Spinal cord (tissue), 9 donors: ENCODE measurements at regions not wholly inside any gene's neighbourhood (a gene's known extent, or its start where the extent isn't known, plus 50 kb on each side); places are given as distances from the start of the nearest gene placed in this dataset.
"Not testable (repeated sequence)": the region's sequence is repeated elsewhere in the genome, so short reads cannot be mapped to it uniquely, and the experiment has no call there.

Experiments used
- DNase-seq, 6 donors: peaks; one replicate each; pipeline versions ENCODE4 v3.0.0 to v3.0.0-alpha.2; 2013 to 2015; ENCODE audit warnings: low spot score in 6 of 6, low read depth in 4 of 6
- H3K27ac ChIP-seq: one replicate; pipeline ENCODE4 v1.5.1; 2013; ENCODE audit warnings: low read depth, low read length, control low read depth
- H3K27me3 ChIP-seq: one replicate; pipeline ENCODE4 v1.6.1; 2013; ENCODE audit warnings: low read length; ENCODE audit not compliant: control insufficient read depth, insufficient read depth
- H3K36me3 ChIP-seq: one replicate; pipeline ENCODE4 v1.6.1; 2013; ENCODE audit warnings: low read length; ENCODE audit not compliant: control insufficient read depth, insufficient read depth
- H3K4me1 ChIP-seq: one replicate; pipeline ENCODE4 v1.6.1; 2013; ENCODE audit warnings: low read length; ENCODE audit not compliant: control insufficient read depth, insufficient read depth
- H3K4me3 ChIP-seq: one replicate; pipeline ENCODE4 v1.5.1; 2013; ENCODE audit warnings: low read depth, low read length, control low read depth
- H3K9me3 ChIP-seq: one replicate; pipeline ENCODE4 v1.6.1; 2013; ENCODE audit warnings: low read length; ENCODE audit not compliant: control insufficient read depth, insufficient read depth
- WGBS: methylation state at CpG from one replicate; pipeline ENCODE4 v1.1.5; 2013; ENCODE audit warnings: missing lambda C conversion rate; ENCODE audit not compliant: insufficient coverage; 5-methylcytosine and 5-hydroxymethylcytosine counted together
- donor health status: healthy.

DNA sequence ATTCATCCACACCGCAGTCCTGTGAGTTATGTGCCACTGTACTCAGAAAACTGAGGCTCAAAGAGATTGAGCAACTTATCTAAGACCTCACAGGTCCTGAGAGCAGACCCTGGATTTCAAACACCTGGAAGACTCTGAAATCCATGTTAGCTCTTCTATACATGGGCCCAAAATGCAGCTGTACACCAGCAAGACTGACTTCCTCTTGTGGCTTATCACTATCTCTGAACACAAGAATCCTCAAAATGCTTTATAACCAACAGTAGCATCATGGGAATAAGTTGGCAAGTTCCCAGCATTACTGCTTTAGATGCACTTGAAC is 188.6 kb downstream of the FOXD4L6 start:
- H3K27ac ChIP-seq, H3K27me3 ChIP-seq, DNase-seq, H3K4me1 ChIP-seq, H3K4me3 ChIP-seq, H3K36me3 ChIP-seq, H3K9me3 ChIP-seq: not testable (repeated sequence)
- 91% methylated on average over 1 of the region's 1 CpG for WGBS

DNA sequence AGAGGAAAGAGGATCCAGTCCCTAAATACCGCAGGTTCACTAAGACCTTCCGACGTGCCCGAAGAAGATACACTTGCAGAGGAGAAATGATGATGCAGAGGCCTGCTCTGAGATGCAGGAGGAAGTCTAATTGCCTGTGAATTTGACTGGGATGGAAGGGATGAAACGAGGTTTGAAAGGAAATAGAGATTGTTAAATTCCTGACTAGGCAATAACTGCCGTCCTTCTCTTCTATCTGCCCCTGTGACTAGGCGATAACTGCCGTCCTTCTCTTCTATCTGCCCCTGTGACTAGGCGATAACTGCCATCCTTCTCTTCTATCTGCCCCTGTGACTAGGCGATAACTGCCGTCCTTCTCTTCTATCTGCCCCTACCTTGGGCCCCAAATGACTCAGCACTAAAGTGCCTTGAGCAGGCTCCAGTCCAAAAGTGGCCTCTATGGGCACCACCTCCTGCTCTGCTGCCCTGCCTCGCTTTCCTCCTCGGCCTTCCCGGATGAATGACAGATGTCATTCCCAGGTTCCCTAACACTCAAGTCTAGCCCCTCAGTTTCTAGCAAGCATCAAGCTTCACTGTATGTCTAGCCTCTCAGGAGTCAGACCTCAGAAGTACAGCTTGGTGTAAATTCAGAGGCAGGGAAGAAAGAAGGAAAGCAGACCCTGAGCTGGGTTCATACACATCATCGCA is 189.1 kb downstream of the FOXD4L6 start:
- not testable (repeated sequence) for H3K4me1 ChIP-seq, H3K4me3 ChIP-seq, H3K36me3 ChIP-seq, H3K9me3 ChIP-seq, H3K27me3 ChIP-seq, DNase-seq, H3K27ac ChIP-seq
- 87% methylated on average over 11 of the region's 15 CpGs for WGBS

DNA sequence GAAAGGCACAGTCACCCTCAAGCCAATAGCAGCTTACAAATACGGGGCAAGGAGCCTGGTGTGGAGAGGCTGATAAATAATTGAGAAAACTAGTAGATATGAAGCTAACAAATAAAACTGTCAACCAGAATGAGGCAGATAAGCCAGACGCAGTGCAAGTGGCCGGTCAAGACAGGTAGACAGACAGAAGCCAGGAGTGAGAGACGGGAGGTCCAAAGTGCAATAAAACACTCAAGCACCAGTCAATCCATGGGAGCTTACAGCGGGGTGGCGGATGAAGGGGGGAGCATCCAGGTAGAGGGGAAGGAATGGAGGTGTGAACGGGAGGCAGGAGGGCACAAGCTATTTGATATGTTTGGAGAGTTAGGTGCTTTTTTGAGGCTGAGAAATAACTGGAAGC is 193.1 kb downstream of the FOXD4L6 start:
- no peak overlapping the region for H3K27ac ChIP-seq
- 81% methylated on average over 7 of the region's 7 CpGs for WGBS
- peaks cover 5% of the 10 kb centered on the region for H3K9me3 ChIP-seq
- no peak overlapping the region for H3K4me3 ChIP-seq
- no peaks in the 10 kb centered on the region for H3K27me3 ChIP-seq
- no peak for DNase-seq
- no peaks in the 10 kb centered on the region for H3K36me3 ChIP-seq
- no peaks in the 10 kb centered on the region for H3K4me1 ChIP-seq

DNA sequence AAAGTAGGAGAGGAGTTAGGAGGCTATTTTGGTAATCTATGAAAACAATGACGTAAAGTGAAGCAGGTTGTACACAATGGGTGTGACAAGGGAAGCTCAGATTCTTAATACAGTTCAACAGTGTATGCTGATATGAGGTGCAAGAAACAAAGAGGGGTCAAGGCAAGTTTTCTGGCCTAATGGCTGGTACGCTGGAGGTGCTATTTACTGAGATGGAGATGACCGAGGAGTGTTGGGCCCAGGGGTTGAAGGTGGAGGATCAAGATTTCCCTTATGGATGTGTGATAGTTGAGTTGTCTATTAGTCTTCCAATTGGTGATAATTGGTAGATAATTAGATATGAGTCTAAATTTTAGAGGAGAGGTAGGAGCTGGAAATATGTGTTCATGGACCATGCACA is 194.0 kb downstream of the FOXD4L6 start:
- H3K27me3 ChIP-seq, DNase-seq, H3K9me3 ChIP-seq, H3K36me3 ChIP-seq, H3K4me1 ChIP-seq, H3K27ac ChIP-seq, H3K4me3 ChIP-seq: not testable (repeated sequence)
- WGBS, result 82% methylated on average over 3 of the region's 3 CpGs

DNA sequence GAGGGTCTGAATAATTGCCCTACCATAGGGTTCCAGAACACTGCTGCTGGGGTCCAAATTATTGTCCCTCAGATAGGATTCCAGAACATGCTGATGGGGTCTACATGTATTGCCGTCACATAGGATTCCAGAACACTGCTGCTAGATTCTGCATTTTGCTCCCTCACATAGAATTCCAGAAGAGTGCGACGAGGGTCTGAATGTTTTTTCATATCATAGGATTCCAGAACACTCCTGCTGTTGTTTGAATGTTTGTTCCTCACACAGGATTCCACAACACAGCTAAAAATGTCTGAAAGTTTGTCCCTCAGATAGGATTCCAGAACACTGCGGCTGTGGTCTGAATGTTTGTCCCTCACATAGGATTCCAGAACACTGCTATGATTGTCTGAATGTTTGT is 198.1 kb downstream of the FOXD4L6 start:
- not testable (repeated sequence) for DNase-seq, H3K27me3 ChIP-seq, H3K4me3 ChIP-seq, H3K36me3 ChIP-seq, H3K4me1 ChIP-seq, H3K27ac ChIP-seq
- WGBS, result 71% methylated on average over 4 of the region's 4 CpGs
- peaks cover 21% of the 10 kb centered on the region for H3K9me3 ChIP-seq

- H3K9me3 ChIP-seq, result peaks cover 23% of the 10 kb centered on the region
- not testable (repeated sequence) for H3K27ac ChIP-seq, H3K4me3 ChIP-seq, H3K36me3 ChIP-seq, H3K4me1 ChIP-seq, H3K27me3 ChIP-seq, DNase-seq
- 64% methylated on average over 3 of the region's 6 CpGs for WGBS
Measured at GRCh38 chr9:40929488-40929845, 199.0 kb downstream of the FOXD4L6 start.

- DNase-seq, result no peak
- H3K36me3 ChIP-seq, result no peaks in the 10 kb centered on the region
- H3K27me3 ChIP-seq, result no peaks in the 10 kb centered on the region
- no peaks in the 10 kb centered on the region for H3K4me1 ChIP-seq
- H3K9me3 ChIP-seq, result peaks cover 23% of the 10 kb centered on the region
- no peak overlapping the region for H3K27ac ChIP-seq
- 69% methylated on average over 15 of the region's 15 CpGs for WGBS
- H3K4me3 ChIP-seq, result no peak overlapping the region
Measured at GRCh38 chr9:40928803-40929487, 199.5 kb downstream of the FOXD4L6 start.

DNA sequence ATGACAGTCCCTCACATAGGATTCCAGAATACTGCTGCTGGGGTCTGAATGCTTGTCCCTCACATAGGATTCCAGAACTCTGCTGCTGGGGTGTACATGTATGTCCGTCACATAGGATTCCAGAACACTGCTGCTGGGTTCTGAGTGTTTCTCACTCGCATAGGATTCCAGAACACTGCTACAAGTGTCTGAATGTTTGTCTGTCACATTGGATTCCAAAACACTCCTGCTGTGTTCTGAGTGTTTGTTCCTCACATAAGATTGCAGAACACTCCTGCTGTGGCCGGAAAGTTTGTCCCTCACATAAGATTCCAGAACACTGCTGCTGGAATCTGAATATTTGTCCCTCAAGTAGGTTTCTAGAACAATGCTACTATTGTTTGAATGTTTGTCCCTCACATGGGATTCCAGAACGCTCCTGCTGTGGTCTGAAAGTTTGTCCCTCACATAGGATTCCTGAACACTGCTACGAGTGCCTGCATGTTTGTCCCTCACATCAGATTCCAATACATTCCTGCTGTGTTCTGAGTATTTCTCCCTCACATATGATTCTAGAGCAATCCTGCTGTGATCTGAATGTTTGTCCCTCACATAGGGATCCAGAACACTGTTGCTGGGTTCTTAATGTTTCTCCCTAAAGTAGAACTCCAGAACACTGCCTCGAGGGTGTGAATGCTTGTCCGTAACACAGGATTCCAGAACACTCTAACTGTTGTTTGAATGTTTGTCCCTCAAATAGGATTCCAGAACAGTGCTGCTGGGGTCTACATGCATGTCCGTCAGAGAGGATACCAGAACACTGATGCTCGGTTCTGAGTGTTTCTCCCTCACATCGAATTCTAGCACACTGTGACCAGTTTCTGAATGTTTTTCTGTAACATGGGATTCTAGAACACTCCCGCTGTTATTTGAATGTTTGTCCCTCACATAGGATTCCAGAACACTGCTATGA is 200.4 kb downstream of the FOXD4L6 start:
- whole genome bisulfite sequencing, result 68% methylated on average over 11 of the region's 11 CpGs

DNA sequence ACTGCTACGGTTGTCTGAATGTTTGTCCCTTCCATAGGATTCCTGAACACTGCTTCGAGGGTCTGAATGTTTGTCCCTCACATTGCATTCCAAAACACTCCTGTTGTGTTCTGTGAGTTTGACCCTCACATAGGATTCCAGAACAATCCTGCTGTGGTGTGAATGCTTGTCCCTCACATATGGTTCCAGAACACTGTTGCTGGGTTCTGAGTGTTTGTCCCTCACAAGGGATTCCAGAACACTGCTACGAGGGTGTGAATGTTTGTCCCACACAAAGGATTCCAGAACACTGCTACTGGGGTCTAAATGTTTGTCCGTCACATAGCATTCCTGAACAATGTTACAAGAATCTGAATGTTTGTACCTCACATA is 201.2 kb downstream of the FOXD4L6 start:
- H3K9me3 ChIP-seq, result peaks cover 23% of the 10 kb centered on the region
- WGBS, result 67% methylated on average over 4 of the region's 4 CpGs
- no peaks in the 10 kb centered on the region for H3K27me3 ChIP-seq
- no peak overlapping the region for H3K27ac ChIP-seq
- no peak overlapping the region for H3K4me3 ChIP-seq
- no peaks in the 10 kb centered on the region for H3K36me3 ChIP-seq
- no peaks in the 10 kb centered on the region for H3K4me1 ChIP-seq
- no peak for DNase-seq

More for the DNA sequence above, 200.4 kb downstream of the FOXD4L6 start:
- peaks cover 23% of the 10 kb centered on the region for H3K9me3 ChIP-seq
- H3K36me3 ChIP-seq, result no peaks in the 10 kb centered on the region
- H3K4me1 ChIP-seq, result no peaks in the 10 kb centered on the region
- no peak overlapping the region for H3K4me3 ChIP-seq
- no peak overlapping the region for H3K27ac ChIP-seq
- no peak for DNase-seq
- no peaks in the 10 kb centered on the region for H3K27me3 ChIP-seq
